Panc1 (cell line): ENCODE measurements at regions not wholly inside any gene's neighbourhood (a gene's known extent, or its start where the extent isn't known, plus 50 kb on each side); places are given as distances from the start of the nearest gene placed in this dataset.

Source experiments
- ATAC-seq: fragments of 200-7000 bp; cut with Tn5 transposase; 2 replicates; pipeline ENCODE4 v1.9.1; 2020; ENCODE audit warnings: mild to moderate bottlenecking, moderate library complexity
- BruUV-seq: library from RNA; stranded (reverse); fragments of 400-500 nt; replicated peaks from 2 replicates; lab custom pipeline; 2021; lab: Mats Ljungman, UMichigan
- CTCF ChIA-PET: fragments of 300-600 bp; sonication (Branson Sonifier 250); formaldehyde crosslinking; loops from one replicate; lab custom pipeline; 2022; ENCODE audit warnings: antibody characterized with exemption; lab: Charles Lee
- POLR2A ChIA-PET: fragments of 300-600 bp; sonication (Branson Sonifier 250); formaldehyde crosslinking; loops from one replicate; lab custom pipeline; 2022; ENCODE audit warnings: antibody characterized with exemption; lab: Charles Lee
- DNase-seq: peaks from one replicate; pipeline ENCODE4 v3.0.0-alpha.2; 2010; ENCODE audit warnings: low read depth, low spot score
- H3K27ac ChIP-seq: 2 replicates; pipeline ENCODE4 v1.5.1; 2011; ENCODE audit warnings: mild to moderate bottlenecking, low read length, inconsistent platforms
- H3K27me3 ChIP-seq: fragments of 200-500 bp; sonication (Bioruptor generic); 2 replicates; pipeline ENCODE4 v1.6.0; 2014; ENCODE audit warnings: low read length, inconsistent platforms; ENCODE audit not compliant: control insufficient read depth, insufficient read depth
- H3K36me3 ChIP-seq: fragments of 200-500 bp; sonication (Bioruptor generic); 2 replicates; pipeline ENCODE4 v1.5.1; 2014; ENCODE audit warnings: inconsistent platforms, mild to moderate bottlenecking, low read length, moderate library complexity; ENCODE audit not compliant: control insufficient read depth, insufficient read depth
- H3K4me1 ChIP-seq: 2 replicates; pipeline ENCODE4 v1.5.1; 2011; ENCODE audit warnings: inconsistent platforms, mild to moderate bottlenecking, low read length, moderate library complexity; ENCODE audit not compliant: control insufficient read depth, insufficient read depth
- H3K4me3 ChIP-seq, 2 experiments: 2 replicates each; pipeline ENCODE4 v1.5.1; 2011 to 2012; ENCODE audit warnings: low read depth in 2 of 2, low read length in 2 of 2, mild to moderate bottlenecking in 2 of 2, inconsistent platforms in 1 of 2, moderate library complexity in 1 of 2
- H3K9me3 ChIP-seq: fragments of 200-500 bp; sonication (Bioruptor generic); 2 replicates; pipeline ENCODE4 v1.5.1; 2014; ENCODE audit warnings: low read depth, mild to moderate bottlenecking, inconsistent platforms, low read length, moderate library complexity; ENCODE audit not compliant: control insufficient read depth, insufficient read depth
- CTCF ChIP-seq: fragments of 450-650 bp; IDR thresholded peaks from 2 replicates; pipeline ENCODE4 v1.5.1; 2017; ENCODE audit warnings: mild to moderate bottlenecking
- POLR2AphosphoS5 ChIP-seq: IDR thresholded peaks from 2 replicates; pipeline ENCODE4 v1.6.1; 2012; ENCODE audit warnings: mild to moderate bottlenecking, low read depth, low read length, moderate library complexity
- SIN3A ChIP-seq: IDR thresholded peaks from 2 replicates; pipeline ENCODE4 v1.6.1; 2012; ENCODE audit warnings: low read depth, mild to moderate bottlenecking, low read length, moderate library complexity, borderline replicate concordance; ENCODE audit not compliant: insufficient read depth
- TCF7L2 ChIP-seq: IDR thresholded peaks from 2 replicates; pipeline ENCODE4 v1.6.1; 2011; ENCODE audit warnings: mild to moderate bottlenecking, low read depth, low read length, inconsistent platforms
- in situ Hi-C: cut with HindIII; loops from 2 replicates; pipeline ENCODE4 v1.10.0; 2016; ENCODE audit warnings: low sequenced_read_pairs, low pct_unique_long_range_greater_than_20kb
- intact Hi-C: fragments of 100-400 bp; cut with micrococcal nuclease; formaldehyde crosslinking; loops from one replicate; pipeline ENCODE4 v1.10.0; 2022; ENCODE audit not compliant: unreplicated experiment
- TF ChIP-seq, protein P1 (sequence below), 2 experiments: IDR thresholded peaks; 2 replicates each; pipeline ENCODE4 v1.6.1; 2011 to 2012; ENCODE audit warnings: low read depth in 2 of 2, control low read depth in 1 of 2, low read length in 1 of 2, mild to moderate bottlenecking in 1 of 2, moderate library complexity in 1 of 2; ENCODE audit not compliant: insufficient read depth in 1 of 2

DNA sequence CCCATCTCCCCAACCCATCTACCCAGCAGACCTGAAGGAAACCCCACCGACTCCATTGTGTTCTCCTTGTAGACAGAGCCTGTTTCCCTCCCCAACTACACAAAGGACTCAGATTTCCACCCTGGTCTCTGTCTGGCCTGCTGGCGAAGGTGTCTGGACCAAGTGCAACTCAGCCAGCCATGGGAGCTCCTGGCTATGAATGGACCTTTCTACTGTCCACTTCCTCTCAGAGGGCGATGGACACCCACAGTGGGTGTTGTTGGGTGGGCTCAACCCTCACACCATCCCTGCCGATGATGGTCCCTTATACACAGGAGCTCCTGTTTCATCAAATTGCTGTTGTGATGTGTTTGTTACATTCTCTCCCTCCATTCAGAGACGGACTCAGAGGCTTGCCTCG lies 112.5 kb upstream of the PHACTR3 start:
- no peak for ATAC-seq
- in situ Hi-C loops = no loop called here
- DNase-seq = no peak
- CTCF ChIA-PET = no interaction called here
- Histone ChIP-seq H3K4me1 (no peaks in the 10 kb centered on the region), H3K27ac (no peak overlapping the region), H3K36me3 (no peaks in the 10 kb centered on the region), H3K4me3 (no peak overlapping the region), H3K27me3 (peaks cover 5% of the 10 kb centered on the region), H3K9me3 (no peaks in the 10 kb centered on the region)
- intact Hi-C loops = no loop called here
- TF ChIP-seq, protein P1, sequence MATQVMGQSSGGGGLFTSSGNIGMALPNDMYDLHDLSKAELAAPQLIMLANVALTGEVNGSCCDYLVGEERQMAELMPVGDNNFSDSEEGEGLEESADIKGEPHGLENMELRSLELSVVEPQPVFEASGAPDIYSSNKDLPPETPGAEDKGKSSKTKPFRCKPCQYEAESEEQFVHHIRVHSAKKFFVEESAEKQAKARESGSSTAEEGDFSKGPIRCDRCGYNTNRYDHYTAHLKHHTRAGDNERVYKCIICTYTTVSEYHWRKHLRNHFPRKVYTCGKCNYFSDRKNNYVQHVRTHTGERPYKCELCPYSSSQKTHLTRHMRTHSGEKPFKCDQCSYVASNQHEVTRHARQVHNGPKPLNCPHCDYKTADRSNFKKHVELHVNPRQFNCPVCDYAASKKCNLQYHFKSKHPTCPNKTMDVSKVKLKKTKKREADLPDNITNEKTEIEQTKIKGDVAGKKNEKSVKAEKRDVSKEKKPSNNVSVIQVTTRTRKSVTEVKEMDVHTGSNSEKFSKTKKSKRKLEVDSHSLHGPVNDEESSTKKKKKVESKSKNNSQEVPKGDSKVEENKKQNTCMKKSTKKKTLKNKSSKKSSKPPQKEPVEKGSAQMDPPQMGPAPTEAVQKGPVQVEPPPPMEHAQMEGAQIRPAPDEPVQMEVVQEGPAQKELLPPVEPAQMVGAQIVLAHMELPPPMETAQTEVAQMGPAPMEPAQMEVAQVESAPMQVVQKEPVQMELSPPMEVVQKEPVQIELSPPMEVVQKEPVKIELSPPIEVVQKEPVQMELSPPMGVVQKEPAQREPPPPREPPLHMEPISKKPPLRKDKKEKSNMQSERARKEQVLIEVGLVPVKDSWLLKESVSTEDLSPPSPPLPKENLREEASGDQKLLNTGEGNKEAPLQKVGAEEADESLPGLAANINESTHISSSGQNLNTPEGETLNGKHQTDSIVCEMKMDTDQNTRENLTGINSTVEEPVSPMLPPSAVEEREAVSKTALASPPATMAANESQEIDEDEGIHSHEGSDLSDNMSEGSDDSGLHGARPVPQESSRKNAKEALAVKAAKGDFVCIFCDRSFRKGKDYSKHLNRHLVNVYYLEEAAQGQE (IDR thresholded peaks at IDR 0.05; ENCODE audit: insufficient read depth in 1 of 2, low read depth in 2 of 2, low read length in 1 of 2) = no peak
- TF ChIP-seq CTCF (no peak), TCF7L2 (no peak), SIN3A (no peak), POLR2AphosphoS5 (no peak)
- no TSS peak for BruUV-seq
- POLR2A ChIA-PET = no interaction called here

- no peaks in the 10 kb centered on the region for H3K9me3 ChIP-seq
- no TSS peak for BruUV-seq
- ChIA-PET POLR2A (no interaction called here), CTCF (no interaction called here)
- intact Hi-C loops = no loop called here
- H3K4me3 ChIP-seq = no peak overlapping the region
- no peak for TF ChIP-seq POLR2AphosphoS5
- no peaks in the 10 kb centered on the region for H3K4me1 ChIP-seq
- no peak for DNase-seq
- H3K27ac ChIP-seq = no peak overlapping the region
- in situ Hi-C loops = no loop called here
- no peaks in the 10 kb centered on the region for H3K36me3 ChIP-seq
- ATAC-seq = no peak
- peaks cover 6% of the 10 kb centered on the region for H3K27me3 ChIP-seq
Measured at GRCh38 chr20:59493926-59494325, 110.4 kb upstream of the PHACTR3 start.

DNA sequence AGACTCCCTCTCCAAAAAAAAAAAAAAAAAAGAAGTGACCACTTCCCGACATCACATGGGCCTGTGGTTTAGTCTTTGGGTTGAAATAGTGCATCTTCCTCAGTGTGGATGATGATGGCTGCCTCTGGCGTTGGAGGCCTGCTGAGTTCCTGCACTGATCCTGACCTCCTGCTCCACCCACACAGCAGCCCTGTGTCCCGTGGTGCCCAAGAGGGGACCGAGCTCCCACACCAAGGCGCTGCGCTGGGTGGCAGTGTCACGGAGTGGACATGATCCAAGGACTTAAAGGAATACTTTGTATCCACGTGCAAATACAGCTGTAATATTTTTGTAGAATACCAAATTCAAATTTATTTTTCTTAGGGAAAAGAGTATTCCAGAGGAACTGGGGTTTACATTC lies 109.2 kb upstream of the PHACTR3 start:
- no TSS peak for BruUV-seq
- peaks cover 7% of the 10 kb centered on the region; the same call in 1 of the 2 replicates for H3K9me3 ChIP-seq
- ATAC-seq (no peak), DNase-seq (no peak)
- intact Hi-C loops (no loop called here), in situ Hi-C loops (no loop called here)
- H3K27ac ChIP-seq = no peak overlapping the region
- TF ChIP-seq SIN3A = no peak
- no peak for TF ChIP-seq CTCF
- TF ChIP-seq, protein P1 (IDR thresholded peaks at IDR 0.05; ENCODE audit: insufficient read depth in 1 of 2, low read depth in 2 of 2, low read length in 1 of 2) = no peak
- no peak for TF ChIP-seq POLR2AphosphoS5
- no peak for TF ChIP-seq TCF7L2
- H3K27me3 ChIP-seq = peaks cover 9% of the 10 kb centered on the region
- POLR2A ChIA-PET = no interaction called here
- no peaks in the 10 kb centered on the region for H3K4me1 ChIP-seq
- no peaks in the 10 kb centered on the region for H3K36me3 ChIP-seq
- no peak overlapping the region for H3K4me3 ChIP-seq
- CTCF ChIA-PET = interaction anchor here (0.7 to 1.4 kb wide), 5 partner anchors 12 to 233 kb away, joined by 3 to 13 read pairs (median 11); no protein-coding TSS in a partner anchor
